ENCODE measurements at regions not wholly inside any gene's neighbourhood (a gene's known extent, or its start where the extent isn't known, plus 50 kb on each side); places are given as distances from the start of the nearest gene placed in this dataset.

DNA sequence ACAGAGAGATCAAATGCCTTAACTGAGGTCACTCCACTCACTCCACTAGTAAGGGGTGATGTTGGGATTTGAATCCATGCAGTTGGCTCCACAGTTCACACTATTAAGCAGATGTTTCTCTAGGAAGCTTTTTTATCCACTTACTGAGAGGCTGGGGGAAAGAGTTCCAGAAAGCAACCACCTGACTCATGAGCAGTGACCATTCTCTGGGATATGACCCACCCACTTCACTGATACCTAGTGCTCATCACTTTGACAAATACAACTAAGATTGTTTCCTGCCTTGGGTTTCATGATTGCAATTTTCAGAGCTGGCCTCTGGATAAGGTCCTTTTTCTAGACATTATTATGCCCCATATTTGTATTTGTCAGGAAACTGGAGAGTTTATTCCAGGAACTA lies 152.1 kb upstream of the PLEKHG7 start:
- no peak for ATAC-seq
- ChIA-PET POLR2A (no interaction called here), CTCF (no interaction called here)
- in situ Hi-C loops (cut with HindIII; ENCODE audit: low pct_unique_long_range_greater_than_20kb, low sequenced_read_pairs) = no loop called here
- Histone ChIP-seq H3K36me3 (ENCODE audit: control insufficient read depth, insufficient read depth, low read length) (no peaks in the 10 kb centered on the region), H3K4me1 (ENCODE audit: control insufficient read depth, insufficient read depth, low read length) (no peaks in the 10 kb centered on the region), H3K9me3 (ENCODE audit: control insufficient read depth, insufficient read depth, low read depth, low read length) (no peaks in the 10 kb centered on the region), H3K27ac (ENCODE audit: low read length) (no peak overlapping the region), H3K27me3 (ENCODE audit: control insufficient read depth, insufficient read depth, low read length) (no peaks in the 10 kb centered on the region), H3K4me3 (ENCODE audit: low read depth in 2 of 2, low read length in 2 of 2) (no peak overlapping the region)
- intact Hi-C loops (cut with micrococcal nuclease; ENCODE audit: unreplicated experiment) = no loop called here
- no peak for DNase-seq (ENCODE audit: low read depth, low spot score)
- TF ChIP-seq, protein P1, sequence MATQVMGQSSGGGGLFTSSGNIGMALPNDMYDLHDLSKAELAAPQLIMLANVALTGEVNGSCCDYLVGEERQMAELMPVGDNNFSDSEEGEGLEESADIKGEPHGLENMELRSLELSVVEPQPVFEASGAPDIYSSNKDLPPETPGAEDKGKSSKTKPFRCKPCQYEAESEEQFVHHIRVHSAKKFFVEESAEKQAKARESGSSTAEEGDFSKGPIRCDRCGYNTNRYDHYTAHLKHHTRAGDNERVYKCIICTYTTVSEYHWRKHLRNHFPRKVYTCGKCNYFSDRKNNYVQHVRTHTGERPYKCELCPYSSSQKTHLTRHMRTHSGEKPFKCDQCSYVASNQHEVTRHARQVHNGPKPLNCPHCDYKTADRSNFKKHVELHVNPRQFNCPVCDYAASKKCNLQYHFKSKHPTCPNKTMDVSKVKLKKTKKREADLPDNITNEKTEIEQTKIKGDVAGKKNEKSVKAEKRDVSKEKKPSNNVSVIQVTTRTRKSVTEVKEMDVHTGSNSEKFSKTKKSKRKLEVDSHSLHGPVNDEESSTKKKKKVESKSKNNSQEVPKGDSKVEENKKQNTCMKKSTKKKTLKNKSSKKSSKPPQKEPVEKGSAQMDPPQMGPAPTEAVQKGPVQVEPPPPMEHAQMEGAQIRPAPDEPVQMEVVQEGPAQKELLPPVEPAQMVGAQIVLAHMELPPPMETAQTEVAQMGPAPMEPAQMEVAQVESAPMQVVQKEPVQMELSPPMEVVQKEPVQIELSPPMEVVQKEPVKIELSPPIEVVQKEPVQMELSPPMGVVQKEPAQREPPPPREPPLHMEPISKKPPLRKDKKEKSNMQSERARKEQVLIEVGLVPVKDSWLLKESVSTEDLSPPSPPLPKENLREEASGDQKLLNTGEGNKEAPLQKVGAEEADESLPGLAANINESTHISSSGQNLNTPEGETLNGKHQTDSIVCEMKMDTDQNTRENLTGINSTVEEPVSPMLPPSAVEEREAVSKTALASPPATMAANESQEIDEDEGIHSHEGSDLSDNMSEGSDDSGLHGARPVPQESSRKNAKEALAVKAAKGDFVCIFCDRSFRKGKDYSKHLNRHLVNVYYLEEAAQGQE (IDR thresholded peaks at IDR 0.05; ENCODE audit: insufficient read depth in 1 of 2, low read depth in 2 of 2, low read length in 1 of 2) = no peak
- TF ChIP-seq TCF7L2 (IDR thresholded peaks at IDR 0.05; ENCODE audit: low read depth, low read length) (no peak), POLR2AphosphoS5 (IDR thresholded peaks at IDR 0.05; ENCODE audit: low read depth, low read length) (no peak), SIN3A (IDR thresholded peaks at IDR 0.05; ENCODE audit: borderline replicate concordance, insufficient read depth, low read depth, low read length) (no peak)
- TF ChIP-seq, protein P2, sequence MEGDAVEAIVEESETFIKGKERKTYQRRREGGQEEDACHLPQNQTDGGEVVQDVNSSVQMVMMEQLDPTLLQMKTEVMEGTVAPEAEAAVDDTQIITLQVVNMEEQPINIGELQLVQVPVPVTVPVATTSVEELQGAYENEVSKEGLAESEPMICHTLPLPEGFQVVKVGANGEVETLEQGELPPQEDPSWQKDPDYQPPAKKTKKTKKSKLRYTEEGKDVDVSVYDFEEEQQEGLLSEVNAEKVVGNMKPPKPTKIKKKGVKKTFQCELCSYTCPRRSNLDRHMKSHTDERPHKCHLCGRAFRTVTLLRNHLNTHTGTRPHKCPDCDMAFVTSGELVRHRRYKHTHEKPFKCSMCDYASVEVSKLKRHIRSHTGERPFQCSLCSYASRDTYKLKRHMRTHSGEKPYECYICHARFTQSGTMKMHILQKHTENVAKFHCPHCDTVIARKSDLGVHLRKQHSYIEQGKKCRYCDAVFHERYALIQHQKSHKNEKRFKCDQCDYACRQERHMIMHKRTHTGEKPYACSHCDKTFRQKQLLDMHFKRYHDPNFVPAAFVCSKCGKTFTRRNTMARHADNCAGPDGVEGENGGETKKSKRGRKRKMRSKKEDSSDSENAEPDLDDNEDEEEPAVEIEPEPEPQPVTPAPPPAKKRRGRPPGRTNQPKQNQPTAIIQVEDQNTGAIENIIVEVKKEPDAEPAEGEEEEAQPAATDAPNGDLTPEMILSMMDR (IDR thresholded peaks at IDR 0.05) = no peak
- BruUV-seq (replicated peaks) = no TSS peak

DNA sequence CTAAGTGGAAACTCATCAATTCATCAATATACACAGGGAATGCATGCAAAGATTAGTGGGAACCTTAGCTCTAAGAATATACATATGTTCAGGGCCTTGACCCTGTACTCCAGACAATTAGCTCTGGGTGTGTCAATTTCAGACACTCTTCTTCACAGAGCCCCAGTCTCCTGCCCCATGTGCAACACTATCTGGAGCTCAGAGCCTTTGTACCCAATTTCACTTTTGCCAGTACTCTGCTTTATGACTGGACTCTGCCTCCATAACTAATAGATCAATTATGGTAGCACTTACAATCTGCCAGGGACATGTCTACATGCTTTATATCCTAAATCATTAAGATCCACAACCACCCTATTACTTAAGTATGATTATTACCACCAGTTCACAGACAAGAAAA lies 152.5 kb upstream of the PLEKHG7 start:
- Histone ChIP-seq H3K4me3 (ENCODE audit: low read depth in 2 of 2, low read length in 2 of 2) (no peak overlapping the region), H3K4me1 (ENCODE audit: control insufficient read depth, insufficient read depth, low read length) (no peaks in the 10 kb centered on the region), H3K9me3 (ENCODE audit: control insufficient read depth, insufficient read depth, low read depth, low read length) (no peaks in the 10 kb centered on the region), H3K27me3 (ENCODE audit: control insufficient read depth, insufficient read depth, low read length) (no peaks in the 10 kb centered on the region), H3K36me3 (ENCODE audit: control insufficient read depth, insufficient read depth, low read length) (no peaks in the 10 kb centered on the region), H3K27ac (ENCODE audit: low read length) (no peak overlapping the region)
- CTCF ChIA-PET = no interaction called here
- in situ Hi-C loops (cut with HindIII; ENCODE audit: low pct_unique_long_range_greater_than_20kb, low sequenced_read_pairs) (no loop called here), intact Hi-C loops (cut with micrococcal nuclease; ENCODE audit: unreplicated experiment) (no loop called here)
- BruUV-seq (replicated peaks) = no TSS peak
- POLR2A ChIA-PET = no interaction called here
- TF ChIP-seq POLR2AphosphoS5 (IDR thresholded peaks at IDR 0.05; ENCODE audit: low read depth, low read length) = no peak
- DNase-seq (ENCODE audit: low read depth, low spot score) (no peak), ATAC-seq (no peak)

DNA sequence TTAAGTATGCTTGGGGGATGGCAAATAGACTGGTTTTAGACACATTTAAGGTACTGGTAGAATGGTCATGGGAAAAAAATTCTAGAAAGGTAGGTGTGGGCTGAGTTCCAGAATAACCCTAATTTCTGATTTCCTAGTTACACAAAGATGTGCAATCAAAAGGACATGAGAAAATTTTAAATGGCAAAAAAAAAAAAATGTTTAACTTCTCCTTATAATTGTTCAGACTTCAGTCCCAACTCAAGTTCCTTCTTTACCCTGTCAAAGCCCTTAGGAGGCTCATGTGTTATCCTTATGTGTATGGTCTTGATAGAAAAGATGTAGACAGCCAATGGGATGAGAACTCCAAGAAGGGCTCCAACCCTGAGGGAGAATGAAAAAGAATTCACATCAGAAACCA lies 153.3 kb upstream of the PLEKHG7 start:
- Histone ChIP-seq H3K4me3 (ENCODE audit: low read depth in 2 of 2, low read length in 2 of 2) (no peak overlapping the region), H3K9me3 (ENCODE audit: control insufficient read depth, insufficient read depth, low read depth, low read length) (no peaks in the 10 kb centered on the region), H3K4me1 (ENCODE audit: control insufficient read depth, insufficient read depth, low read length) (no peaks in the 10 kb centered on the region), H3K36me3 (ENCODE audit: control insufficient read depth, insufficient read depth, low read length) (no peaks in the 10 kb centered on the region), H3K27ac (ENCODE audit: low read length) (no peak overlapping the region), H3K27me3 (ENCODE audit: control insufficient read depth, insufficient read depth, low read length) (no peaks in the 10 kb centered on the region)
- ChIA-PET POLR2A (no interaction called here), CTCF (no interaction called here)
- in situ Hi-C loops (cut with HindIII; ENCODE audit: low pct_unique_long_range_greater_than_20kb, low sequenced_read_pairs) (no loop called here), intact Hi-C loops (cut with micrococcal nuclease; ENCODE audit: unreplicated experiment) (no loop called here)
- no peak for DNase-seq (ENCODE audit: low read depth, low spot score)
- TF ChIP-seq POLR2AphosphoS5 (IDR thresholded peaks at IDR 0.05; ENCODE audit: low read depth, low read length) (no peak), SIN3A (IDR thresholded peaks at IDR 0.05; ENCODE audit: borderline replicate concordance, insufficient read depth, low read depth, low read length) (no peak), TCF7L2 (IDR thresholded peaks at IDR 0.05; ENCODE audit: low read depth, low read length) (no peak)
- TF ChIP-seq, protein P1 (IDR thresholded peaks at IDR 0.05; ENCODE audit: insufficient read depth in 1 of 2, low read depth in 2 of 2, low read length in 1 of 2) = no peak
- TF ChIP-seq, protein P2 (IDR thresholded peaks at IDR 0.05) = no peak
- no peak for ATAC-seq
- no TSS peak for BruUV-seq (replicated peaks)
